ENCODE measurements at regions not wholly inside any gene's neighbourhood (a gene's known extent, or its start where the extent isn't known, plus 50 kb on each side); places are given as distances from the start of the nearest gene placed in this dataset.

DNA sequence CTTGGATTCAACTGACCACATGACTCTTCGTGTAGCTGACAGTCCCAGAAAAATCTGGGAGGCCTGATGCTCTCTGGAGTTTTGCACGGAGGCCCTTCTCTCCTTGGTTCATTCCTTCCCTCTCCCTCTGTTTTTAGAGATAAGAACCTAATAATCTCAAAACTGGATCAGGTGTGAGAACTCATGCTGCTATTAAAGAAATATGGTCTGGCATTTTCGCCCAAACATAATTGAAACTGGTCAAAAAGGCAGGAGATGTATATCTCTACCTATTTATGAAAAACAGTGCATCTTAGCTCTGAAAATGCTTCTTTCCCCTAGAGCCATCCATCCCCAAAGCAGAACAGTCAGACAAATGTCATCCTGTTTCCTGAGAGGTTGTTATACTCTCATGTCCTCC is 397.5 kb downstream of the PRELID2 start:
- TF ChIP-seq EZH2 (IDR thresholded peaks at IDR 0.05; ENCODE audit: insufficient read depth, poor library complexity, severe bottlenecking): no peak
- TF ChIP-seq EZH2phosphoT487 (IDR thresholded peaks at IDR 0.05; ENCODE audit: insufficient read depth, low read depth): no peak
